ENCODE measurements at regions not wholly inside any gene's neighbourhood (a gene's known extent, or its start where the extent isn't known, plus 50 kb on each side); places are given as distances from the start of the nearest gene placed in this dataset.

DNA sequence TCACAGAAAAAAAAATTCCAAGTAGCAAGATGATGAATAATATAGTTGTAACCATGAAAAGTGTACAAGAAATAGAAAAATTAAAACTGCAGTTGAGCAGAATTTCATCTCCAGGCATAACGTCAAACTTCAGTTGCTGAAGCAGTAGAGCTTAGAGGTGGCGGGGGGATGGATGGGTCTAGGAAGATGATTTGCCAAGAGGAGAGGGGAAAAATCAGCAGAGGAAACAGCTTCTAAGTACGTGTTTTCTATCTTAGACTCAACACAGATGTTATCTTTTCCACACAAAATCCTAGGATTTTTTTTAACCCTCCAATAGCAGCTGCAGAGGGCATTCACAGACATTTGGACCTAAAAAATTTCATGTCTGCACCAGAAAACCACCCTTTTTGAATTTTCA lies 136.0 kb downstream of the OPN5 start:
- no peak overlapping the region for H3K4me3 Mint-ChIP-seq (ENCODE audit: unreplicated experiment)
- no peaks in the 10 kb centered on the region for H3K4me1 ChIP-seq
- H3K36me3 Mint-ChIP-seq (ENCODE audit: insufficient read depth, unreplicated experiment): no peaks in the 10 kb centered on the region
- ChIA-PET CTCF (no interaction called here), POLR2A (no interaction called here)
- H3K27me3 ChIP-seq (replicated peaks; ENCODE audit: control insufficient read depth, insufficient read depth, low read length): no peaks in the 10 kb centered on the region
- H3K9me3 Mint-ChIP-seq (ENCODE audit: unreplicated experiment): no peaks in the 10 kb centered on the region
- H3K9me3 ChIP-seq: no peaks in the 10 kb centered on the region
- no peak for DNase-seq
- TF ChIP-seq, protein P1, sequence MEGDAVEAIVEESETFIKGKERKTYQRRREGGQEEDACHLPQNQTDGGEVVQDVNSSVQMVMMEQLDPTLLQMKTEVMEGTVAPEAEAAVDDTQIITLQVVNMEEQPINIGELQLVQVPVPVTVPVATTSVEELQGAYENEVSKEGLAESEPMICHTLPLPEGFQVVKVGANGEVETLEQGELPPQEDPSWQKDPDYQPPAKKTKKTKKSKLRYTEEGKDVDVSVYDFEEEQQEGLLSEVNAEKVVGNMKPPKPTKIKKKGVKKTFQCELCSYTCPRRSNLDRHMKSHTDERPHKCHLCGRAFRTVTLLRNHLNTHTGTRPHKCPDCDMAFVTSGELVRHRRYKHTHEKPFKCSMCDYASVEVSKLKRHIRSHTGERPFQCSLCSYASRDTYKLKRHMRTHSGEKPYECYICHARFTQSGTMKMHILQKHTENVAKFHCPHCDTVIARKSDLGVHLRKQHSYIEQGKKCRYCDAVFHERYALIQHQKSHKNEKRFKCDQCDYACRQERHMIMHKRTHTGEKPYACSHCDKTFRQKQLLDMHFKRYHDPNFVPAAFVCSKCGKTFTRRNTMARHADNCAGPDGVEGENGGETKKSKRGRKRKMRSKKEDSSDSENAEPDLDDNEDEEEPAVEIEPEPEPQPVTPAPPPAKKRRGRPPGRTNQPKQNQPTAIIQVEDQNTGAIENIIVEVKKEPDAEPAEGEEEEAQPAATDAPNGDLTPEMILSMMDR (IDR thresholded peaks at IDR 0.05; ENCODE audit: insufficient read depth in 1 of 2, low read depth in 1 of 2, low read length in 1 of 2, severe bottlenecking in 1 of 2, unreplicated experiment in 1 of 2): no peak
- H3K27me3 Mint-ChIP-seq (ENCODE audit: insufficient read depth, unreplicated experiment): peaks cover 2% of the 10 kb centered on the region
- H3K4me3 ChIP-seq (ENCODE audit: low read depth, low read length): no peak overlapping the region
- intact Hi-C loops (cut with micrococcal nuclease; ENCODE audit: unreplicated experiment): loop anchor here (1.0 kb wide), 1 partner anchor 44 kb away; no protein-coding TSS in a partner anchor
- BruUV-seq (replicated peaks): no TSS peak
- no peaks in the 10 kb centered on the region for H3K36me3 ChIP-seq (ENCODE audit: control insufficient read depth, insufficient read depth, low read length)
- H3K4me1 Mint-ChIP-seq (ENCODE audit: low read depth, unreplicated experiment): no peaks in the 10 kb centered on the region
- H3K27ac Mint-ChIP-seq (ENCODE audit: unreplicated experiment): no peak overlapping the region

DNA sequence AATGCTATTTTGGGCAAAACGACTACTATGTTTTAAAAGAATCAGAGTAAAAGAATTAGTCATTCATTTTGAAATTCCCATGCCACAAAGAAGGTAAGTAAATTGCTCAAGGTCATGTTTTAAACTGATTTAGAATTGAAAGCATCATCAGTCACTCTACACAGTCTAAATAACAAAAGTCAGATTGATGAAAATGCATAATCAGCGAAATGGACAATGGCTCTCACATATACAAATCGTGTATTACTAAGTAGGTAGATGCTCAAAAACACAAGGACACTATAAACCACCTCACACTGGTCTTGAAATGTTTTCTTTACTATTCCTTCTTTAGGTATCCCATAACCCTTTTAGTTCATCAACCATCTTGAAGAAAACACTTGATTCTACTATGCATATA lies 135.4 kb downstream of the OPN5 start:
- ChIA-PET POLR2A (no interaction called here), CTCF (no interaction called here)
- Histone ChIP-seq H3K36me3 (ENCODE audit: control insufficient read depth, insufficient read depth, low read length) (no peaks in the 10 kb centered on the region), H3K27me3 (replicated peaks; ENCODE audit: control insufficient read depth, insufficient read depth, low read length) (no peaks in the 10 kb centered on the region), H3K4me1 (no peaks in the 10 kb centered on the region), H3K9me3 (no peaks in the 10 kb centered on the region), H3K4me3 (ENCODE audit: low read depth, low read length) (no peak overlapping the region)
- peaks cover 2% of the 10 kb centered on the region for H3K27me3 Mint-ChIP-seq (ENCODE audit: insufficient read depth, unreplicated experiment)
- H3K4me1 Mint-ChIP-seq (ENCODE audit: low read depth, unreplicated experiment): no peaks in the 10 kb centered on the region
- no peak overlapping the region for H3K4me3 Mint-ChIP-seq (ENCODE audit: unreplicated experiment)
- TF ChIP-seq, protein P1 (IDR thresholded peaks at IDR 0.05; ENCODE audit: insufficient read depth in 1 of 2, low read depth in 1 of 2, low read length in 1 of 2, severe bottlenecking in 1 of 2, unreplicated experiment in 1 of 2): no peak
- no TSS peak for BruUV-seq (replicated peaks)
- H3K36me3 Mint-ChIP-seq (ENCODE audit: insufficient read depth, unreplicated experiment): no peaks in the 10 kb centered on the region
- intact Hi-C loops (cut with micrococcal nuclease; ENCODE audit: unreplicated experiment): loop anchor here (1.0 kb wide), 1 partner anchor 45 kb away; no protein-coding TSS in a partner anchor
- no peak for DNase-seq
- H3K9me3 Mint-ChIP-seq (ENCODE audit: unreplicated experiment): no peaks in the 10 kb centered on the region
- no peak overlapping the region for H3K27ac Mint-ChIP-seq (ENCODE audit: unreplicated experiment)

DNA sequence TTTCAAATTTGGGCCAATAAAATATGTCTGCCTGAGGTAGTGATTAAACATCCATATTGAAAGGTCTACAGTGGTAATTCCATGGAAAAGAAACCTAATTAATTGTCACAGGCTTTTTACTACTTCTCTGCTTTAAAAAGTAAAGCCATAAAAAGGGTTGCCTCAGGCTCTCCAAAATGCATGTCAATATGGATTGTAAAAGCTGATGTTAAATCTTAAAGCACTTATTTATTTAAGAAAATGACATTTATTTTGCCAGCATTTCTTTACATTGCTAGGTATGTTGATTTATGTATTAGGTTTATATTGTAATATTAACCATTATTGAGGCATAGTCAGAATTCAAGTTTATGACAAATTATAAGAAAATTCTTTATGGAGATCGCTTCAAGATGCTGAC lies 133.2 kb downstream of the OPN5 start:
- Mint-ChIP-seq H3K27me3 (ENCODE audit: insufficient read depth, unreplicated experiment) (peaks cover 7% of the 10 kb centered on the region), H3K4me1 (ENCODE audit: low read depth, unreplicated experiment) (no peaks in the 10 kb centered on the region), H3K4me3 (ENCODE audit: unreplicated experiment) (no peak overlapping the region), H3K36me3 (ENCODE audit: insufficient read depth, unreplicated experiment) (no peaks in the 10 kb centered on the region), H3K9me3 (ENCODE audit: unreplicated experiment) (no peaks in the 10 kb centered on the region), H3K27ac (ENCODE audit: unreplicated experiment) (no peak overlapping the region)
- no peak for DNase-seq
- H3K4me3 ChIP-seq (ENCODE audit: low read depth, low read length): no peak overlapping the region
- TF ChIP-seq, protein P1 (IDR thresholded peaks at IDR 0.05; ENCODE audit: insufficient read depth in 1 of 2, low read depth in 1 of 2, low read length in 1 of 2, severe bottlenecking in 1 of 2, unreplicated experiment in 1 of 2): no peak
- POLR2A ChIA-PET: no interaction called here
- CTCF ChIA-PET: no interaction called here
- no peaks in the 10 kb centered on the region for H3K36me3 ChIP-seq (ENCODE audit: control insufficient read depth, insufficient read depth, low read length)
- H3K27me3 ChIP-seq (replicated peaks; ENCODE audit: control insufficient read depth, insufficient read depth, low read length): no peaks in the 10 kb centered on the region
- BruUV-seq (replicated peaks): no TSS peak
- no peaks in the 10 kb centered on the region for H3K9me3 ChIP-seq
- intact Hi-C loops (cut with micrococcal nuclease; ENCODE audit: unreplicated experiment): no loop called here
- H3K4me1 ChIP-seq: no peaks in the 10 kb centered on the region

All from Caco-2 (cell line).